GM19035 (cell line): ENCODE measurements at regions not wholly inside any gene's neighbourhood (a gene's known extent, or its start where the extent isn't known, plus 50 kb on each side); places are given as distances from the start of the nearest gene placed in this dataset.
A peak's percentile ranks its signal among the peaks of the same experiment; 100 is the strongest.

Experiments
- ATAC-seq: cut with Tn5 transposase; IDR thresholded peaks from one replicate; pipeline ENCODE4 v1.9.1; 2021; ENCODE audit not compliant: unreplicated experiment

DNA sequence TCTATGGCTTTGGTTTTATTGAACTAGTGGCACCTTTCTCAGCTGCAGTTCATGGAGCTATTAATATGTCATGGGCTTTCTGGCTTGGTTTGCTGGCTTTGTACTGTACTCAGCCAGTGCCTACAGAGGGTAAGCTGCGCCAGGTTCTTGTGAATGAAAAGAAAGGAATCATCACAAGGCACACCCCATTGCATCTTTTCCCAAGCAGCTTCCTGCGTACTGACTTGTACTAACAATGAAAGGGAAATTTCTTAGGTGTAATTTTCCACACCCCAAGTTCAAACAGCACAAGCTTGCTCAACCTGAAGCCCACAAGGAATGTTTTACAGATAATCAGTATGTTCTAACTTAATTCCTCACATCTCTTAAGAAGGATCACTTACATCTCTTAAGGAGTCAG lies 78.0 kb upstream of the TNFSF18 start:
- no peak for ATAC-seq

DNA sequence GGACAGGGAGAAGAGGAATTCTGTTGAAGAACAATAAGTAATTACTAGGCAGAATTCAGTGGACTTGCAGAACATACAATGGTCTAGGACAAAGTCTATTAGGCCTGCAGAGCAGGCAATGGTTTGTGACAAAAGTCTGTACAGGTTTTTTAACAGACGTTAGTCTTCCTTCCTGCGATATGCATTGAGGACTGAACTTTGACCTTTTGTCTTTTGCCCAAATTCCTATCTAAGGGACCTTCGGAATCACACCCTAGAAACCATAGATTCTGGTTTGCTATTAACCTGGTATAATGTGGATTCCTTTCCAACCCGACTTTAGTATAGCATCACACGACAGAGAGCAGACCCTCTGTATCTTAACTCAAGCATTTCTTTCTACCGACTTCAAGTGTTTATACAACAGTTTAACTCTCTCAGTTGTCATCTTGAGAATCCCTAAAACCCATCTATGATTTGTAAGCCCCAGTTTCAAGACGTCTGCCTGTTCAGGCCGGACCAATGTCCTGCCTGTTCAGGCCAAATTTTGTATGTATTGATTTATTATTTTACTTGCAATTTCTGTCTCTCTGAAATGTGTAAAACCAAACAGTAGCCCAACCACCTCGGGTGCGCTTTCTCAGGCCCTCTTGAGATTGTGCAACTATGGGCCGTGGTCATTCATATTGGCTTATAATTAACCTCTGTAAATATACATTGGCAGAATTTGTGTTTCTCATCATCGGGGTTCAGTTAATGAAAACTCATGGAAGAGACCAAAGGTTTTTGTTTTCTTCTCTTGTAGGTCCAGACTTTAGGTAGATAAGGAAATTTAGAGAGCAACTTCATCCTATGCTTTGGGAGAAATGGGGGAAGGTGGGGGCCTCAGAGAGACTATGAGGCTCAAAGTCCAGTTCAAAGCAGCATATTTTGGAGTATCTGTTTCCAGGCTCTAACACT lies 76.9 kb upstream of the TNFSF18 start:
- ATAC-seq = no peak

DNA sequence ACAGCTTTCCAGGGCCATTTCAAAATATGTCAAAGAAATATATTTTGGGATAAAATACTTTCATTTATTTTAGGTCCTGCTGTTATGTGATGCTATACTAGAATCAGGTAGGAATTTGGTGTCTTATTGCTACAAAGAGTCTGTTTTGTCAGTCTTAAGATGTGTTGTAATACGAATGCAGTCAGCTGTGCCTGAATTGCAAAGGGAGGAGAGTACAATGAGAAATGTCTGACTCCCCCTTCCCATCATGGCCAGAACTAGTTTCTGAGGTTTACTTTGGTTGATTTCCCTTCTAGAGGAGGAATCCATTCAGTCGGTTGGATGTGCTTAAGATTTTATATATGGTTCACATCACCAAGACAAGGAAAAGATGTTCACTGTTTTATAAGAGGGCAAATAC lies 75.7 kb upstream of the TNFSF18 start:
- ATAC-seq = no peak

DNA sequence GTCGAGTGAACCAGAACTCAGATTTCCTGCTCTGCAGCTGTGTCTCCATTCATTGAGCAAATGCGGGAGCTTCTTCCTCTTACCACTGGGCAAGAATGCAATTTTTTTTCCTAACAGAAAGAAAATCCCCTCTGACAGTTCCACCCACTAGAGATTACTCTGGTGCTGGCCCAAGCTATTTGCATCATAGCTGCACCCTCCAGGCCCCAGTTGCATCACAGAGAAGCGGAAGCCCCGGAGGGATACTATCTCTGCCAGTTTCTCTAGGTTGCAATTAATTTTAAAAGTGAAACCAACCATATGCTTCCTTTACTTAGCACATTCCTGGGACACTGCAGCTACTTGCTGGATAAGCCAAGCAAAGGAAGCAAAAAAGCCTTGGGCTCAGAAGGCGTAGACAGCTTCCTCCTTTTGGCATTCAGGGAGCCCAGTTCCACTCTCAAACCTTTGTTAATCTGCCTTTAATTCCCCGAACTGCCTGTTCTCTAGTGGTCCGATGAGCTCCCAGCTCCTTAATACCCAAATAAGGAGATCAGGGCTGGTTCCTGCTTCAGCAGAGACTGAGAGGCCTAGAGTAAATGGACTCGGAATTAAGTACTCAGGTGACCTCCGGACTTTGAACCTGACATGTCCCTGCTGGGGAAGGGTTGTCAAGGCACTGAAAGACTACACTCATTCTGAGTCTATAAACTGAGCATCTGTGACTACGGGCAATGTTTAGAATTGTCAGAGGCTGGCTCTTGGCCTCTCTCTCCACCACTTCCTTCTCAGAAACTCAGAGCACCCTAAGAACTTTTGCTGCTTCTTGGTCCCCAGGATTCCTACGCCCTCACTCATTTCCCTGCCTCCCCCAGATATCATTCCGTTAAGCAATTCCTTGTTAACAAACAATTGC lies 72.5 kb upstream of the TNFSF18 start:
- ATAC-seq = no peak

DNA sequence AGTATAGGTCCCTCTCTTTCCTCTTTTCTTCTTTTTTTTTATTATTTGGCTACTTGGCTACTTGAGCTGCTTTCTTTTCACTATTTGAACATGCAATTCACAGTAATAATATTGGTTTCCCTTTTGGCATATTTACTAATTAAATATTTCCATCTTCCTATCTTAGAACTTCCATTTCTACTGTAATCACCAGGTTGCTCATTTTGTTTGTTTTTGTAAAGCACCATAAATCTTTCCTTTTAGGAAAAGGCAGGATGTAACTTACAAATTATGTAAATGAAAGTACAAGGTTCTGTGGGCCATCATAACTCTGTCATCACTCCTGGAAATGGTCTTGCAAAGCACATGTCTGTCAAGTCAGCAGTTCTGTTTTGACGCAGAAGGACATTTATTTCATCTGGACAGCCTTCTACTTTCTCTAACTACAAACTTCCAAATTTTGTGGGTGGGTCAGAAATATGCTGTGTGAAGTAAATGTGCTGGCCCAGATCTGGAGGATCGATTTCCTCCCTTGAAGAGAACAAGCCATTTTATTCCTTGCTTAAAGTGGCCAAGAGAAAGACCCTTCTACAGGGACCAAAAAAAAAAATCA lies 71.7 kb upstream of the TNFSF18 start:
- ATAC-seq = no peak

DNA sequence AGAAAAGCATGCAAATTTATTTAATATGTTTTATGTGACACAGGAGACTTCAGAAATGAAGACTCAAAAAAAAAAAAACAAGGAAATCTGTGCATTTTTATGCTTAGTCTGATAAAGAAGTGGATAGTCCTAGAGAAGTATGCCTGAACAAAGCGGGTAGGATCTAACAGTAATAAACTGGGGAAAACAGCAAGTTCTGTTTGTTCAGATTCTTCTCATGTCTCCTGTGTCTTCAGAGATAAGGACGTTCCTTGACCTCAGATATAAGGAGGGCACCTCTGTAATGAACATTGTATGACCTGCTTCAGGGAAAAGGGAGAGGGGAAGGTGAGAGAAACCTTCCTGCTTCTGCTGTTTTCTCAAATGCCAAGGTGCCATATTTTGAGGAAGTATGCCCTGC lies 67.7 kb upstream of the TNFSF18 start:
- no peak for ATAC-seq

DNA sequence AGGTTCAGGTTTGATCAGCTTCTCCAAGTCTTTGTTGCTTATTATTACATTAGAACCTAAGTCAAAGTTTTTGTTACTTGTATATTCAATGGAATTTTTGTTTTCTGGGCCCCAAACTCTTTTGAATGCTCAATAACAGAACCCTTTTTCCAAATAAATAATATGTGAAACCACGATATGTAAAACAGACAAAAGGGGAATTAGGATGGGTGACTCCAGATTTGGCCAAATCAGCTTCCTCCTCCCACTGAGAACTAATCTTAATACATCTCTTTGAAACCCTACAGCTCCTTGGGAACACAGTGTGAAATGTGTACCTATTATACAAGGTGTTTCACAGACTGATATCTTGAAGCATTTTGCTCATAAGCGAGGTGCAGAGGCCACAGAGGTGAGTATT lies 67.0 kb upstream of the TNFSF18 start:
- ATAC-seq = no peak

DNA sequence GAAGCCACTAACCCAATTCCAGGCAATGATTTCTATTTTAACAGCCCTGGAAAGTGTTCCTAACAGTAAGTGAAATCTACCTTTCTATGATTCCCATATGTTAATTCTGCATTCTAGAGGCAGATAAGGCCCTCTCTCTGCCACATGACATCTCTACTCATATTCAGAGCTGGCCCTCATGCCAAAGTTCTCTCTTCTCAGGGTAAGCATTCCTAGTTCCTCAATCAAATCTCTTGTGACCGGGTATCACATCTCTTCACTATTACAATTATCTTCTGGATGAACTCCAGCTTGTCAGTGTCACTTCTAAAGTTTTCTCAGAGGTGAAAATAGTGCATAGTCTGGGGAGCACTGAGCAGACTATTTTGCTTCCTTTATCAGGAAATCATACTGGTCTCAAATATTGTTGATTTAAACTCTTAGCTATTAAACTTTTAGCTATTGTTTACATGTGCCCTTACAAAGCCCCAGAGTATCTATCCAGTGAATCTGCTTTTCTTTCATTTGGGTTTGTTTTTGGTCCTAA lies 66.4 kb upstream of the TNFSF18 start:
- ATAC-seq = no peak

DNA sequence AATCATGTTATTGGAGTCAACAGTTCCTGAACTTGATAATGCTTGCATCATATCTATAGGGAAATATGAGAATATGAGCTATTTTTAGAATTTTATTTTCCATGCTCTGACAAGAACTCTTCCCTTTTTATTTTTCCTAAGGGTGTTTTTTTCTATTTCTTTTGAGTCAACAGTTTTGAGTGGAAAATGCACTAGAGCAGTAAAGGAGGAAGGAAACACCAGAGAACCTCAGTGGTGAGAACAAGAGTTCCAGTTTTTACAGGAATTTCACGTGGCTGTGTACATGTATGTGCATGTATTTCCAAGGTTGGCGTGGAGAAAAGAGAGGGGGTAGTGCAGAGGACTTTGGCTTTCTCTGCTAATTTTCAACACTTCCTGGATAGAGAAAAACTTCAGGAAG lies 63.6 kb upstream of the TNFSF18 start:
- no peak for ATAC-seq

DNA sequence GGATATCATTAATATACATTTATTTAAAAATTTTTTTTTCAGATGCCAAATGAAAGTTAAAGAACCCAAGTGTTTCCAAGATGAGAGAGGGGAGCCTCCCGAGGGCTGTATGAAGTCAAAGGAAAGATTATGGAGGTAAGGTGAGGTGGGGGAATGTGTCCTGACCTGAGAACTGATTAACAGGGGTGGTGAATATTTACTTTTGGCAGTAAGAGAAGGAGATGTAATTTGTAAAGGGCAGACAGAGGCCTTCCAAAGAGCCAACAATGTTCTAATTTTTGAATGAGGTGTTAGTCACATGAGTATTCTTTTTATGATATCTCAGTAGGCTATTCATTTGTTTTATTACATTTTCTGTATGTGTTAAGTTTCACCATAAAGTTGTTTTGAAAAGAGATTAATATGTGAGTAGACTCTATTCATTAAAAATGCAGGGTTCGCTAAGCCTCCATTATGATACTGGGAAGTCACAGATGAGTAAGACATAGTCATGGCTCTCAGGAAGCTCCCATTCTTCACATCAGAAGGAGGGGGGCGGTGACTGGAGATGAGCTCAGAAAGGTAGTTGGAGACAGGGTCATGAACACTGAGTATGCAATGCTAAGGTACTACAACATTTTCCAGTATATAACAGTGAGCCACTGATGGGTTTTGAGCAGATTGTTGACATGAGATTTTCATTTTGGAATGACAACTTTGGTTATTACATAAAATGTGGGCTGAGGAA lies 62.4 kb upstream of the TNFSF18 start:
- no peak for ATAC-seq

DNA sequence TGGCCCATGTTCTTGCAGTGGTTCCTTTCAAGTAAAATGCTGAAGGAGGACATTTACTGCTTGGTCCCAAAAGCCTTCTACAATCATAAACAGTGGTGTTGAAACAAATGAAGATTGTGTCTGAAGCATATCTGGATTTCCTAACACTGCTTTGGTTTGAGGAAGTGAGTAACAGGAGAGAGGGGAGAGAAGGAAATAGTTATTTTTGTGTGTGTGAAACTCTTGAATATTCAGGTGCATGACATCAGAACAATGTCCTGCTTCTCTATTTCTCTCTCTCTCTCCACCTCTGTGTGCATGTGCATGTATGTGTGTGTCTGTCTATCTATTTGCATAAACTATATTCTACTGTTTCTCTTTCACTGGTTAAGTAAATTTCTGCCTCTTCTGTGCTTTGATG lies 61.4 kb upstream of the TNFSF18 start:
- ATAC-seq = peak; percentile 97

DNA sequence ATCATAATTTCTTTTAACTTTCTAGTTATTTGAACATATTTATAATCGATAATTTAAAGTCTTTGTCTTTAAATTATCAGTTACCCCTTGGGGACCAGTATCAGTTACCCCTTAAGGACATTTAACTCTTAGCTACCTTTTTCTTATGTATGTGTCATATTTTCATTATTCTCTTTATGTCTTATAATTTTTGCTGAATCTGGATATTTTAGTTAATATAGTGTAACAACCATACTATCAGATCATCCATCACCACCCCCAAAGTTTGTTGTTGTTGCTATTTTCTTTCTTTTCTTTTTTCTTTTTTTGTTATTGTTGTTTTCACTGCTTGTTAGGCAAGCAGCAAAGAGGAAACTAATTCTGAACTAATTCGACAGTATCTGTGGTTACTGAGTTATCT lies 57.0 kb upstream of the TNFSF18 start:
- no peak for ATAC-seq

DNA sequence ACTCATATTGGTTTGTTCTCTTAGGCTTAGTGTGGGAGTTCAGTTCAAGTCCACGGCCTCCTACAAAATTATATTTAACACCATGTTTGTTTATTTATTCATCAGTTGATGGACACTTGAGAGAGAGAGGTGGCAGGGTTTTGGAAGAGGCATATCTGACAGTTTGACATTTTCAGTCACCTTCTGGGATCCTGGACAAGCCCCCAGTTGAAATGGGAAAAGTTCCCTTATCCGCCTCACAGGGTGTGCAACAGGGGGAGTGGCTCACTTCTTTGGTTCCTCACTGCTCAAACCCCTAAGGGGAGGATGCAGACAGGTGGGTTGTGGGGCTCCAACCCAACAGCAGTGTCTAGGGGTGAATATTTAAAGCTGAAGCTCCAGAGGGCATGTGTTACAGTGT lies 52.3 kb upstream of the TNFSF18 start:
- no peak for ATAC-seq

DNA sequence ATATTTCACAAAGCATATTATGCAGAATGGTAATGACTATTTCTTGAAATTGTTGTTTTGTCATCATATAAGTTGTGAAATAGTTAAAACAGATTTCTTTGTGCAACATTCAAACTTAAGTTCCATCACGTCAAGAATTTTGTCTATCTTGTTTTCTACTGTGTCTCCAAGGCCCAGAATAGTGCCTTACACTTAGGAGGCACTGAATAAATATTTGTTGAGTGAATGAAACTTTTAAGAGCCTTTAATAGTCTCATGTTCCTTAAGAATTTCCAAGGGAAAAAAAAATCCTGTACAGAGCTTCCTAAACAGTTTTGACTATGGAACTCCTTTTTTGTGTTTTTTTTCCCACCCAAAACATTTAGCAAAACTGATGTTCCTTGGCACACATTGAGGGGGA lies 50.8 kb upstream of the TNFSF18 start:
- ATAC-seq = no peak

DNA sequence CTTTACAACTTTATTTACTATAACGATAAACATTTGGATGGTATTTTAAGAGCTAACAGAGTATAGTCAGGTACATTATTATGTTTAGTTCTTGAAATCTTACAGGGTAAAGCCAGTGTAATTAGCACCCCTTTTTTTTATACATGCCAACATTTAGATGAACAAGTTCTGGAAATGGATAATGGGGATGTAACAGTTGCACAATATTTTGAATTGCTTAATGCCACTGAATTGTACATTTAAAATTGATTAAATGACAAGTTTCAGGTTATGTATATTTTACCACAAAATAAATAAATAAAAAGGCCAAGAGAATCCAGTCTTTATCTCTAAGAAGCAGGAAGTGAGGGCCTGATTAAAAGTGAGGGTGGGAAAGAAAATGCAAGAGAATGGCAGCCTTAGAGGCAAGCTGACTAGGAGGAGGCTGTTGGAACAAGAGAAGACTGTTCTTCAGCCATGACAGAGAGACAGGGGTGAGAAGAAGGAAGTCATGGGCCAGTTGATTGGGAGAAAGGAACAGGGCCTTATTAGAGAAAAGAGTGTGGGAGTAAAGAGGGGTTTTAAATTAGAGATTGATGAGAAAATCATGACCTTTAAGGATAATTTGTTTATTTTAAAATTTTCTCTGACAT lies 49.9 kb upstream of the TNFSF18 start:
- no peak for ATAC-seq
